SK-N-SH (cell line): ENCODE measurements at regions not wholly inside any gene's neighbourhood (a gene's known extent, or its start where the extent isn't known, plus 50 kb on each side); places are given as distances from the start of the nearest gene placed in this dataset.

Source experiments
- CTCF ChIA-PET: fragments of 300-600, 350-600 bp; formaldehyde crosslinking; extraction: SDS; loops from one replicate; lab custom pipeline; 2021; lab: Yijun Ruan, JAX
- POLR2A ChIA-PET: fragments of 350-600 bp; sonication (Branson Sonifier 250); formaldehyde crosslinking; extraction: SDS; loops from one replicate; lab custom pipeline; 2020; ENCODE audit warnings: antibody characterized with exemption, inconsistent platforms; lab: Yijun Ruan, JAX
- DNase-seq: peaks from one replicate; pipeline ENCODE4 v3.0.0; 2012
- H2AFZ ChIP-seq: fragments of 200-600 bp; sonication (generic); 2 replicates; pipeline ENCODE4 v1.8.1; 2016; ENCODE audit warnings: antibody characterized with exemption, mild to moderate bottlenecking, low read depth
- H3F3A ChIP-seq: fragments of 200-600 bp; sonication (generic); replicated peaks from 2 replicates; pipeline ENCODE3; 2016; ENCODE audit warnings: antibody characterized with exemption, mild to moderate bottlenecking; ENCODE audit not compliant: insufficient read depth
- H3K27ac ChIP-seq, 2 experiments: fragments of 200-500 bp in 1 of 2; fragments of 200-600 bp in 1 of 2; sonication (Bioruptor generic) in 1 of 2; sonication (generic), shearing (Covaris generic) in 1 of 2; 2 replicates each; pipeline versions ENCODE4 v1.5.1 to v1.6.1; 2014 to 2016; ENCODE audit warnings: low read depth in 2 of 2, inconsistent platforms in 1 of 2, low read length in 1 of 2, mild to moderate bottlenecking in 1 of 2, mixed read lengths in 1 of 2
- H3K27me3 ChIP-seq: fragments of 200-600 bp; sonication (generic), shearing (Covaris generic); 2 replicates; pipeline ENCODE4 v1.6.1; 2016; ENCODE audit warnings: mixed run types; ENCODE audit not compliant: insufficient read depth
- H3K36me3 ChIP-seq, 2 experiments: fragments of 200-500 bp in 1 of 2; fragments of 200-600 bp in 1 of 2; sonication (Bioruptor generic) in 1 of 2; sonication (generic) in 1 of 2; replicated peaks in 1 of 2; 2 replicates each; pipeline versions ENCODE3 to v1.5.1; 2014 to 2016; ENCODE audit warnings: low read length in 1 of 2, mild to moderate bottlenecking in 1 of 2; ENCODE audit not compliant: insufficient read depth in 2 of 2, control insufficient read depth in 1 of 2
- H3K4me1 ChIP-seq, 2 experiments: fragments of 200-500 bp in 1 of 2; fragments of 200-600 bp in 1 of 2; sonication (Bioruptor generic) in 1 of 2; sonication (generic), shearing (Covaris generic) in 1 of 2; 2 replicates each; pipeline versions ENCODE4 v1.5.1 to v1.6.1; 2014 to 2016; ENCODE audit warnings: low read depth in 1 of 2, low read length in 1 of 2, mixed run types in 1 of 2; ENCODE audit not compliant: insufficient read depth in 2 of 2, control insufficient read depth in 1 of 2
- H3K4me2 ChIP-seq: fragments of 200-600 bp; sonication (generic), shearing (Covaris generic); 2 replicates; pipeline ENCODE4 v1.6.1; 2017; ENCODE audit warnings: mixed run types
- H3K4me3 ChIP-seq, 2 experiments: fragments of 200-500 bp in 1 of 2; fragments of 200-600 bp in 1 of 2; sonication (Bioruptor generic) in 1 of 2; sonication (generic), shearing (Covaris generic) in 1 of 2; 2 replicates each; pipeline versions ENCODE4 v1.5.1 to v1.8.1; 2014 to 2016; ENCODE audit warnings: low read depth in 2 of 2, inconsistent platforms in 1 of 2, low read length in 1 of 2, mild to moderate bottlenecking in 1 of 2, mixed read lengths in 1 of 2, moderate library complexity in 1 of 2
- H3K79me2 ChIP-seq: fragments of 200-600 bp; sonication (generic); 2 replicates; pipeline ENCODE4 v1.8.1; 2017; ENCODE audit warnings: mild to moderate bottlenecking; ENCODE audit not compliant: insufficient read depth
- H3K9ac ChIP-seq: fragments of 200-600 bp; sonication (generic); 2 replicates; pipeline ENCODE4 v1.6.1; 2017; ENCODE audit warnings: mixed run types
- H3K9me2 ChIP-seq: fragments of 200-600 bp; sonication (generic); 2 replicates; pipeline ENCODE4 v1.6.1; 2017; ENCODE audit warnings: mixed run types
- H3K9me3 ChIP-seq: fragments of 200-600 bp; sonication (generic); 2 replicates; pipeline ENCODE4 v1.6.1; 2017; ENCODE audit warnings: mixed run types, mild to moderate bottlenecking, moderate library complexity
- H4K20me1 ChIP-seq: fragments of 200-600 bp; sonication (generic); 2 replicates; pipeline ENCODE4 v1.6.1; 2017; ENCODE audit warnings: mild to moderate bottlenecking, mixed run types; ENCODE audit not compliant: insufficient read depth
- CHD2 ChIP-seq: fragments of 150-350 bp; IDR thresholded peaks from 2 replicates; pipeline ENCODE4 v1.6.1; 2018; ENCODE audit warnings: low read length; ENCODE audit not compliant: partially characterized antibody
- CTCF ChIP-seq: fragments of 200-600 bp; sonication (generic); IDR thresholded peaks from 2 replicates; pipeline ENCODE4 v1.6.1; 2017; ENCODE audit warnings: antibody characterized with exemption, mild to moderate bottlenecking, moderate library complexity
- ELF1 ChIP-seq: IDR thresholded peaks from 2 replicates; pipeline ENCODE4 v1.4.0; 2012
- EP300 ChIP-seq, 2 experiments: IDR thresholded peaks; 2 replicates each; pipeline versions ENCODE4 v1.4.0 to v1.6.1; 2012; ENCODE audit warnings: borderline replicate concordance in 1 of 2, low read depth in 1 of 2, low read length in 1 of 2
- EZH2phosphoT487 ChIP-seq: fragments of 200-600 bp; sonication (generic); IDR thresholded peaks from 2 replicates; pipeline ENCODE4 v1.6.1; 2017; ENCODE audit warnings: low read depth, mixed run types, mild to moderate bottlenecking, antibody characterized with exemption, moderate library complexity, borderline replicate concordance
- FOXJ3 ChIP-seq: sonication (generic); formaldehyde crosslinking; IDR thresholded peaks from 2 replicates; pipeline ENCODE4 v1.5.1; 2020; ENCODE audit warnings: mild to moderate bottlenecking, missing genetic modification reagents
- GABPA ChIP-seq: IDR thresholded peaks from 2 replicates; pipeline ENCODE4 v1.4.0; 2012; ENCODE audit warnings: low read depth, mild to moderate bottlenecking
- NFIC ChIP-seq: IDR thresholded peaks from 2 replicates; pipeline ENCODE4 v1.4.0; 2012; ENCODE audit warnings: borderline replicate concordance
- RFX5 ChIP-seq: IDR thresholded peaks from 2 replicates; pipeline ENCODE4 v1.6.1; 2012; ENCODE audit warnings: mild to moderate bottlenecking, improper control_type of control experiment, low read length
- SMC3 ChIP-seq: IDR thresholded peaks from 2 replicates; pipeline ENCODE4 v1.6.1; 2012; ENCODE audit warnings: low read depth, low read length, improper control_type of control experiment
- TAF1 ChIP-seq: IDR thresholded peaks from 2 replicates; pipeline ENCODE4 v1.6.1; 2012; ENCODE audit warnings: low read depth, mild to moderate bottlenecking, low read length, moderate library complexity, borderline replicate concordance
- TCF12 ChIP-seq: IDR thresholded peaks from 2 replicates; pipeline ENCODE4 v1.4.0; 2012
- YY1 ChIP-seq: IDR thresholded peaks from 2 replicates; pipeline ENCODE4 v1.4.0; 2012; ENCODE audit warnings: low read depth, mild to moderate bottlenecking
- TF ChIP-seq, protein P1 (sequence below): IDR thresholded peaks from 2 replicates; pipeline ENCODE4 v1.4.0; 2012; ENCODE audit warnings: low read depth
- TF ChIP-seq, protein P2 (sequence below): IDR thresholded peaks from 2 replicates; pipeline ENCODE4; 2012
- TF ChIP-seq, protein P3 (sequence below): IDR thresholded peaks from 2 replicates; pipeline ENCODE4 v1.4.0; 2012; ENCODE audit warnings: low read depth, borderline replicate concordance

DNA sequence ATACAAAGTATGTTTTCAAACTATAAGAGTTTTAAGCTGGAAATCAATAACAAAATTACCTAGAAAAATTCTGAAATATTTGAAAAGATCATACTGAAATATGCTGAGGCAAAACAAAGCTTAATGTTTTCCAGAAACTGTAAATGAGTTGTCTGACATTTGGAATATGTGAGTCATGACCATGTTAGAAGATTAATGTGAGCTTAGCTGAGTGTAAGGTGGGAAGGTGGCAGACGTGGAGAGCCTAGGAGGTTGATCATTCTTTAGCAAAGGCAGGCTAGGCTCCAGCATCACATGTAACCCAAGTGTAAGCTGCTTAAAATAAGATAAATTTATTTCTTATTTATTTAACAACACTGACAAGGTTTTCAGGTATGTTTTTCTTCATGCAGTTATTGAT lies 2086.1 kb upstream of the PCDH20 start (continued):
- TF ChIP-seq CTCF, result no peak

DNA sequence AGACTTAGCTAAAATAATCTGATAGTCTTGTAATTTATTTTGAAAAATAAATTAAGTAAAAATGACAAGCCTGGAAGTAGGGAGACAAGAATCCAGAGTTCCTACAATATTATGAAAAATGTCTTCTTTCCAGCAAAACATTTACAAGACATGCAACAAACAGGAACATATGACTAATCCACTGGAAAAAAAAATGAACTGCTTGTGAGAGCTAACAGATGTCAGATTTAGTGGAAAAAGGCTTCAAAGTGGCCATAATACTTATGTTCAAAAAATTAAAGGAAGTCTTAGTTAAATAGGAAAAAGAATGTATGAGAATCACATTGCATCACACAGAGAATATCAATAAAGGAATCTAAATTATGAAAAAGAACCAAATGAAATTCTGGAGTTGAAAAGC lies 2082.0 kb upstream of the PCDH20 start:
- Histone ChIP-seq H3K9ac (no peak overlapping the region), H3K27ac (no peak overlapping the region), H3K36me3 (no peaks in the 10 kb centered on the region), H3K9me2 (no peaks in the 10 kb centered on the region), H4K20me1 (no peaks in the 10 kb centered on the region), H3K4me2 (no peak overlapping the region), H3K4me3 (no peak overlapping the region), H3K9me3 (no peaks in the 10 kb centered on the region), H3K4me1 (no peaks in the 10 kb centered on the region), H2AFZ (no peak overlapping the region), H3F3A (no peaks in the 10 kb centered on the region), H3K27me3 (no peaks in the 10 kb centered on the region), H3K79me2 (no peaks in the 10 kb centered on the region)
- CTCF ChIA-PET, result interaction anchor here (1.3 kb wide), 1 partner anchor 10 kb away, joined by 4 read pairs; no protein-coding TSS in a partner anchor
- DNase-seq, result no peak
- TF ChIP-seq TAF1, result no peak
- TF ChIP-seq RFX5, result no peak
- no peak for TF ChIP-seq EP300 (IDR thresholded peaks at IDR 0.05; ENCODE audit: borderline replicate concordance in 1 of 2, low read depth in 1 of 2, low read length in 1 of 2)
- no peak for TF ChIP-seq EZH2phosphoT487
- TF ChIP-seq CTCF, result no peak
- TF ChIP-seq, protein P1, sequence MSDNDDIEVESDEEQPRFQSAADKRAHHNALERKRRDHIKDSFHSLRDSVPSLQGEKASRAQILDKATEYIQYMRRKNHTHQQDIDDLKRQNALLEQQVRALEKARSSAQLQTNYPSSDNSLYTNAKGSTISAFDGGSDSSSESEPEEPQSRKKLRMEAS, result no peak
- TF ChIP-seq, protein P2, sequence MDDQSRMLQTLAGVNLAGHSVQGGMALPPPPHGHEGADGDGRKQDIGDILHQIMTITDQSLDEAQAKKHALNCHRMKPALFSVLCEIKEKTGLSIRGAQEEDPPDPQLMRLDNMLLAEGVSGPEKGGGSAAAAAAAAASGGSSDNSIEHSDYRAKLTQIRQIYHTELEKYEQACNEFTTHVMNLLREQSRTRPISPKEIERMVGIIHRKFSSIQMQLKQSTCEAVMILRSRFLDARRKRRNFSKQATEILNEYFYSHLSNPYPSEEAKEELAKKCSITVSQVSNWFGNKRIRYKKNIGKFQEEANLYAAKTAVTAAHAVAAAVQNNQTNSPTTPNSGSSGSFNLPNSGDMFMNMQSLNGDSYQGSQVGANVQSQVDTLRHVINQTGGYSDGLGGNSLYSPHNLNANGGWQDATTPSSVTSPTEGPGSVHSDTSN, result no peak
- TF ChIP-seq TCF12, result no peak
- no peak for TF ChIP-seq FOXJ3 (CRISPR knock-in tag)
- TF ChIP-seq ELF1, result no peak
- TF ChIP-seq CHD2, result no peak
- no peak for TF ChIP-seq GABPA
- TF ChIP-seq SMC3, result no peak
- TF ChIP-seq NFIC, result no peak
- TF ChIP-seq YY1, result no peak
- TF ChIP-seq, protein P3, sequence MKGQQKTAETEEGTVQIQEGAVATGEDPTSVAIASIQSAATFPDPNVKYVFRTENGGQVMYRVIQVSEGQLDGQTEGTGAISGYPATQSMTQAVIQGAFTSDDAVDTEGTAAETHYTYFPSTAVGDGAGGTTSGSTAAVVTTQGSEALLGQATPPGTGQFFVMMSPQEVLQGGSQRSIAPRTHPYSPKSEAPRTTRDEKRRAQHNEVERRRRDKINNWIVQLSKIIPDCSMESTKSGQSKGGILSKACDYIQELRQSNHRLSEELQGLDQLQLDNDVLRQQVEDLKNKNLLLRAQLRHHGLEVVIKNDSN, result no peak
- POLR2A ChIA-PET, result no interaction called here
